Stimulated activated CD8-positive, alpha-beta memory T cell treated with anti-CD3 and anti-CD28 coated beads, Interleukin-4, amount 100 ng/mL, for 48 hours (primary cell): ENCODE measurements at regions not wholly inside any gene's neighbourhood (a gene's known extent, or its start where the extent isn't known, plus 50 kb on each side); places are given as distances from the start of the nearest gene placed in this dataset.
"Not testable (repeated sequence)": the region's sequence is repeated elsewhere in the genome, so short reads cannot be mapped to it uniquely, and the experiment has no call there.

ENCODE experiments used
- DNase-seq: peaks from one replicate; pipeline ENCODE4 v3.0.0-alpha.2; 2020

GRCh38 chr4:60814549-60814948 is 385.6 kb upstream of the ADGRL3 start:
- DNase-seq, result no peak

GRCh38 chr4:60817609-60818008 is 382.5 kb upstream of the ADGRL3 start:
- DNase-seq, result no peak

- no peak for DNase-seq
Measured at GRCh38 chr4:60822986-60823385, 377.1 kb upstream of the ADGRL3 start.

- DNase-seq, result no peak
Measured at GRCh38 chr4:60840020-60840419, 360.1 kb upstream of the ADGRL3 start.

- DNase-seq, result no peak
Measured at GRCh38 chr4:60846678-60847077, 353.4 kb upstream of the ADGRL3 start.

- no peak for DNase-seq
Measured at GRCh38 chr4:60847614-60848013, 352.5 kb upstream of the ADGRL3 start.

GRCh38 chr4:60857130-60857753 is 342.9 kb upstream of the ADGRL3 start:
- no peak for DNase-seq

- DNase-seq, result no peak
Measured at GRCh38 chr4:60863442-60863841, 336.7 kb upstream of the ADGRL3 start.

GRCh38 chr4:60865273-60865672 is 334.9 kb upstream of the ADGRL3 start:
- DNase-seq, result no peak

- no peak for DNase-seq
Measured at GRCh38 chr4:60868232-60868960, 331.7 kb upstream of the ADGRL3 start.

- DNase-seq, result no peak
Measured at GRCh38 chr4:60879135-60879701, 320.9 kb upstream of the ADGRL3 start.

- no peak for DNase-seq
Measured at GRCh38 chr4:60884587-60884986, 315.5 kb upstream of the ADGRL3 start.

- DNase-seq, result no peak
Measured at GRCh38 chr4:60885011-60885410, 315.1 kb upstream of the ADGRL3 start.

- no peak for DNase-seq
Measured at GRCh38 chr4:60890743-60891142, 309.4 kb upstream of the ADGRL3 start.

GRCh38 chr4:60891947-60892346 is 308.2 kb upstream of the ADGRL3 start:
- DNase-seq, result no peak

GRCh38 chr4:60897415-60897814 is 302.7 kb upstream of the ADGRL3 start:
- DNase-seq, result no peak

GRCh38 chr4:60905162-60905561 is 295.0 kb upstream of the ADGRL3 start:
- no peak for DNase-seq

- DNase-seq, result no peak
Measured at GRCh38 chr4:60911127-60911526, 289.0 kb upstream of the ADGRL3 start.

- no peak for DNase-seq
Measured at GRCh38 chr4:60913002-60913401, 287.1 kb upstream of the ADGRL3 start.

GRCh38 chr4:60913671-60914070 is 286.5 kb upstream of the ADGRL3 start:
- DNase-seq, result no peak

- not testable (repeated sequence) for DNase-seq
Measured at GRCh38 chr4:60921735-60922134, 278.4 kb upstream of the ADGRL3 start.

- DNase-seq, result no peak
Measured at GRCh38 chr4:60923075-60923474, 277.1 kb upstream of the ADGRL3 start.

GRCh38 chr4:60926624-60927023 is 273.5 kb upstream of the ADGRL3 start:
- DNase-seq, result no peak

GRCh38 chr4:60930866-60931265 is 269.3 kb upstream of the ADGRL3 start:
- no peak for DNase-seq
